Neural progenitor cell (in vitro differentiated cells): ENCODE measurements at regions not wholly inside any gene's neighbourhood (a gene's known extent, or its start where the extent isn't known, plus 50 kb on each side); places are given as distances from the start of the nearest gene placed in this dataset.

Experiments used
- DNase-seq: peaks from one replicate; pipeline ENCODE4 v3.0.0-alpha.2; 2016; ENCODE audit warnings: low spot score
- H2AFZ ChIP-seq: fragments of 200-600 bp; sonication (generic); replicated peaks from 2 replicates; pipeline ENCODE4 v1.6.1; 2016; ENCODE audit warnings: antibody characterized with exemption
- H3F3A ChIP-seq: fragments of 200-600 bp; sonication (generic); 2 replicates; pipeline ENCODE4 v1.6.1; 2016; ENCODE audit warnings: antibody characterized with exemption, low read depth
- H3K27ac ChIP-seq: fragments of 200-600 bp; sonication (generic); 2 replicates; pipeline ENCODE4 v1.5.1; 2016; ENCODE audit warnings: mild to moderate bottlenecking
- H3K27me3 ChIP-seq: fragments of 200-600 bp; sonication (generic); 2 replicates; pipeline ENCODE4 v1.6.1; 2016; ENCODE audit warnings: mild to moderate bottlenecking, moderate library complexity
- H3K36me3 ChIP-seq: fragments of 200-600 bp; sonication (generic); 2 replicates; pipeline ENCODE4 v1.5.1; 2016
- H3K4me1 ChIP-seq: fragments of 200-600 bp; sonication (generic); 2 replicates; pipeline ENCODE4 v1.6.1; 2016; ENCODE audit warnings: mixed run types
- H3K4me2 ChIP-seq: fragments of 200-600 bp; sonication (generic); 2 replicates; pipeline ENCODE4 v1.6.1; 2016
- H3K4me3 ChIP-seq: fragments of 200-600 bp; sonication (generic); 2 replicates; pipeline ENCODE4 v1.5.1; 2016
- H3K79me2 ChIP-seq: fragments of 200-600 bp; sonication (generic); 2 replicates; pipeline ENCODE4 v1.6.1; 2016; ENCODE audit warnings: low read depth
- H3K9ac ChIP-seq: fragments of 200-600 bp; sonication (generic); 2 replicates; pipeline ENCODE4 v1.6.1; 2016
- H3K9me3 ChIP-seq: fragments of 200-600 bp; sonication (generic); 2 replicates; pipeline ENCODE4 v1.5.1; 2016; ENCODE audit warnings: low read depth
- H4K20me1 ChIP-seq: fragments of 200-600 bp; sonication (generic); 2 replicates; pipeline ENCODE4 v1.6.1; 2016; ENCODE audit warnings: low read depth
- H3K27ac Mint-ChIP-seq: 3 replicates; pipeline ENCODE4 v1.8.0; 2021; ENCODE audit warnings: mixed read lengths
- H3K27me3 Mint-ChIP-seq: 2 replicates; pipeline ENCODE4 v1.8.0; 2022; ENCODE audit warnings: low read depth, mild to moderate bottlenecking, inconsistent platforms, moderate library complexity, mixed read lengths; ENCODE audit not compliant: insufficient read depth
- H3K36me3 Mint-ChIP-seq: 3 replicates; pipeline ENCODE4 v1.8.0; 2021; ENCODE audit warnings: mixed read lengths
- H3K4me1 Mint-ChIP-seq: 3 replicates; pipeline ENCODE4 v1.8.0; 2021; ENCODE audit warnings: mixed read lengths
- H3K4me3 Mint-ChIP-seq: 3 replicates; pipeline ENCODE4 v1.8.0; 2021; ENCODE audit warnings: mild to moderate bottlenecking, moderate library complexity, mixed read lengths
- H3K9me3 Mint-ChIP-seq: 3 replicates; pipeline ENCODE4 v1.8.0; 2020; ENCODE audit warnings: mixed read lengths
- CTCF ChIP-seq: fragments of 200-600 bp; sonication (generic); IDR thresholded peaks from 2 replicates; pipeline ENCODE4 v1.5.1; 2017; ENCODE audit warnings: antibody characterized with exemption, mild to moderate bottlenecking
- EZH2 ChIP-seq: fragments of 200-600 bp; sonication (generic); IDR thresholded peaks from 2 replicates; pipeline ENCODE4 v1.6.1; 2017; ENCODE audit warnings: antibody characterized with exemption, mild to moderate bottlenecking, moderate library complexity
- EZH2phosphoT487 ChIP-seq: fragments of 200-600 bp; sonication (generic); IDR thresholded peaks from 2 replicates; pipeline ENCODE4 v1.6.1; 2017; ENCODE audit warnings: antibody characterized with exemption

DNA sequence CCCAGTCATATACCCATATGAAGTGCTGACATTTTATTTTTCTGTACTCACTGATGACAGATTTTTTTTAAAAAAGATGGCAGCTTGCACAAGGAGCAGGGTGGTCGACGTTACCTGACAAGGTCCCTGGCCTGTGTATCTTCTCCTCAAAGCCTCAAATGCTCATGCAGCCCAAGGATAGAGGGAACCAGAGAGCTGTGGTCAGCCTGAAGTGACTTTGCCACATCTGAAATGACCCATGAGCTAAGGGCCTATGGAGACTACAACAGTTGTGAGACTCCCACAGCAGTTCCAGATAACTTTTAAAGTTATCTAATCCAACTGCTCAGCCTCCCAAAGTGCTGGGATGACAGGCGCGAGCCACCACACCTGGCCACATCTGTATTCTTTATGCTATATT lies 131.1 kb downstream of the GLUL start:
- Mint-ChIP-seq H3K27me3 (peaks cover 2% of the 10 kb centered on the region), H3K4me3 (no peak overlapping the region), H3K4me1 (peaks cover 8% of the 10 kb centered on the region), H3K36me3 (no peaks in the 10 kb centered on the region), H3K9me3 (no peaks in the 10 kb centered on the region), H3K27ac (no peak overlapping the region)
- Histone ChIP-seq H3K27ac (no peak overlapping the region), H3K9ac (no peak overlapping the region), H3K27me3 (no peaks in the 10 kb centered on the region), H3K9me3 (no peaks in the 10 kb centered on the region), H3K4me1 (no peaks in the 10 kb centered on the region), H4K20me1 (no peaks in the 10 kb centered on the region), H3F3A (no peaks in the 10 kb centered on the region), H3K4me3 (no peak overlapping the region), H2AFZ (no peak overlapping the region), H3K36me3 (no peaks in the 10 kb centered on the region), H3K79me2 (no peaks in the 10 kb centered on the region), H3K4me2 (no peak overlapping the region)
- no peak for DNase-seq
- TF ChIP-seq EZH2 = no peak
- TF ChIP-seq CTCF = no peak
- no peak for TF ChIP-seq EZH2phosphoT487

- no peak overlapping the region for H2AFZ ChIP-seq
- H3K4me2 ChIP-seq = no peak overlapping the region
- Mint-ChIP-seq H3K9me3 (no peaks in the 10 kb centered on the region), H3K36me3 (no peaks in the 10 kb centered on the region), H3K4me3 (no peak overlapping the region), H3K4me1 (peaks cover 8% of the 10 kb centered on the region), H3K27me3 (peaks cover 2% of the 10 kb centered on the region), H3K27ac (no peak overlapping the region)
- DNase-seq = no peak
- no peak overlapping the region for H3K4me3 ChIP-seq
- no peak overlapping the region for H3K9ac ChIP-seq
- no peaks in the 10 kb centered on the region for H3F3A ChIP-seq
- H4K20me1 ChIP-seq = no peaks in the 10 kb centered on the region
- no peak overlapping the region for H3K27ac ChIP-seq
- H3K27me3 ChIP-seq = no peaks in the 10 kb centered on the region
- no peak for TF ChIP-seq EZH2
- no peak for TF ChIP-seq CTCF
- no peak for TF ChIP-seq EZH2phosphoT487
- H3K4me1 ChIP-seq = no peaks in the 10 kb centered on the region
- no peaks in the 10 kb centered on the region for H3K9me3 ChIP-seq
- no peaks in the 10 kb centered on the region for H3K79me2 ChIP-seq
- H3K36me3 ChIP-seq = no peaks in the 10 kb centered on the region
Measured at GRCh38 chr1:182259968-182260367, 131.6 kb downstream of the GLUL start.

GRCh38 chr1:182259229-182259872 lies 132.2 kb downstream of the GLUL start:
- Histone ChIP-seq H3K27ac (no peak overlapping the region), H3K9me3 (no peaks in the 10 kb centered on the region), H3K27me3 (no peaks in the 10 kb centered on the region), H3K79me2 (no peaks in the 10 kb centered on the region), H3K9ac (no peak overlapping the region), H3K4me1 (no peaks in the 10 kb centered on the region), H3K4me2 (no peak overlapping the region), H2AFZ (peak overlapping the region; percentile 26), H3K36me3 (no peaks in the 10 kb centered on the region), H4K20me1 (no peaks in the 10 kb centered on the region), H3K4me3 (no peak overlapping the region), H3F3A (no peaks in the 10 kb centered on the region)
- Mint-ChIP-seq H3K4me3 (no peak overlapping the region), H3K4me1 (peaks cover 8% of the 10 kb centered on the region), H3K27ac (no peak overlapping the region), H3K27me3 (peaks cover 2% of the 10 kb centered on the region), H3K9me3 (no peaks in the 10 kb centered on the region), H3K36me3 (no peaks in the 10 kb centered on the region)
- DNase-seq = no peak
- no peak for TF ChIP-seq CTCF
- TF ChIP-seq EZH2 = no peak
- TF ChIP-seq EZH2phosphoT487 = no peak
